GM18519 (cell line): ENCODE measurements at regions not wholly inside any gene's neighbourhood (a gene's known extent, or its start where the extent isn't known, plus 50 kb on each side); places are given as distances from the start of the nearest gene placed in this dataset.

Experiments
- ATAC-seq: cut with Tn5 transposase; IDR thresholded peaks from one replicate; pipeline ENCODE4 v1.9.1; 2021; ENCODE audit warnings: mild to moderate bottlenecking, moderate library complexity; ENCODE audit not compliant: unreplicated experiment, low FRiP score

GRCh38 chr17:68706356-68706920 is 105.3 kb upstream of the FAM20A start:
- no peak for ATAC-seq

- no peak for ATAC-seq
These were observed 104.5 kb upstream of the FAM20A start for GRCh38 chr17:68705714-68706076.

- ATAC-seq: no peak
These were observed 103.9 kb upstream of the FAM20A start for GRCh38 chr17:68704871-68705713.

- ATAC-seq: no peak
These were observed 99.9 kb upstream of the FAM20A start for GRCh38 chr17:68701046-68701445.

- no peak for ATAC-seq
These were observed 99.3 kb upstream of the FAM20A start for GRCh38 chr17:68700421-68700820.

GRCh38 chr17:68699936-68700335 is 98.8 kb upstream of the FAM20A start:
- ATAC-seq: no peak

GRCh38 chr17:68698746-68699145 is 97.6 kb upstream of the FAM20A start:
- ATAC-seq: no peak

- ATAC-seq: no peak
These were observed 96.7 kb upstream of the FAM20A start for GRCh38 chr17:68697850-68698361.

GRCh38 chr17:68695659-68696058 is 94.5 kb upstream of the FAM20A start:
- no peak for ATAC-seq

GRCh38 chr17:68694791-68695485 is 93.8 kb upstream of the FAM20A start:
- no peak for ATAC-seq

GRCh38 chr17:68693896-68694295 is 92.7 kb upstream of the FAM20A start:
- no peak for ATAC-seq

GRCh38 chr17:68693466-68693865 is 92.3 kb upstream of the FAM20A start:
- ATAC-seq: no peak

- no peak for ATAC-seq
These were observed 85.2 kb upstream of the FAM20A start for GRCh38 chr17:68686108-68686988.

GRCh38 chr17:68684949-68685357 is 83.8 kb upstream of the FAM20A start:
- ATAC-seq: no peak

GRCh38 chr17:68682903-68683302 is 81.7 kb upstream of the FAM20A start:
- ATAC-seq: no peak

GRCh38 chr17:68679882-68680281 is 78.7 kb upstream of the FAM20A start:
- no peak for ATAC-seq

- no peak for ATAC-seq
These were observed 75.7 kb upstream of the FAM20A start for GRCh38 chr17:68676856-68677255.

- ATAC-seq: no peak
These were observed 74.6 kb upstream of the FAM20A start for GRCh38 chr17:68675723-68676122.

- no peak for ATAC-seq
These were observed 73.1 kb upstream of the FAM20A start for GRCh38 chr17:68674029-68674925.
